ENCODE measurements at regions not wholly inside any gene's neighbourhood (a gene's known extent, or its start where the extent isn't known, plus 50 kb on each side); places are given as distances from the start of the nearest gene placed in this dataset.

- FAIRE-seq (no peak), ATAC-seq (no peak), DNase-seq (ENCODE audit: low read depth in 1 of 2, low spot score in 1 of 2) (no peak)
- ChIA-PET POLR2A (no interaction called here), CTCF (no interaction called here)
- Histone ChIP-seq H3K4me3 (no peak overlapping the region), H3K27ac (no peak overlapping the region), H3K4me2 (no peak overlapping the region), H3K4me1 (no peaks in the 10 kb centered on the region), H3K9me3 (peaks cover 15% of the 10 kb centered on the region)
- TF ChIP-seq CHD4 (IDR thresholded peaks at IDR 0.05; ENCODE audit: borderline replicate concordance), result no peak
- TF ChIP-seq MAFK (IDR thresholded peaks at IDR 0.05; ENCODE audit: partially characterized antibody), result peak; percentile 76
- no peak for TF ChIP-seq BCL3 (IDR thresholded peaks at IDR 0.05)
- no peak for TF ChIP-seq RCOR1 (IDR thresholded peaks at IDR 0.05; ENCODE audit: low read depth, low read length)
- WGBS (ENCODE audit: missing lambda C conversion rate), result 0% methylated on average over 3 of the region's 3 CpGs
Observed at GRCh38 chr7:127448566-127448965, 56.1 kb upstream of the ZNF800 start.

- Histone ChIP-seq H3K4me3 (no peak overlapping the region), H3K4me2 (no peak overlapping the region), H3K4me1 (no peaks in the 10 kb centered on the region), H3K27ac (no peak overlapping the region), H3K9me3 (peaks cover 15% of the 10 kb centered on the region)
- 0% methylated on average over 1 of the region's 1 CpG for WGBS (ENCODE audit: missing lambda C conversion rate)
- DNase-seq (ENCODE audit: low read depth in 1 of 2, low spot score in 1 of 2), result peak in 1 of 2 experiments; percentile 74
- FAIRE-seq, result no peak
- ChIA-PET POLR2A (no interaction called here), CTCF (no interaction called here)
- ATAC-seq, result peak in 1 of 2 experiments; percentile 96; a peak in 3 of 6 replicates
- TF ChIP-seq ZNF302 (CRISPR knock-in tag; IDR thresholded peaks at IDR 0.05) (no peak), POLR2AphosphoS2 (conservative IDR thresholded peaks at IDR 0.05; ENCODE audit: low read length) (no peak), BHLHE40 (IDR thresholded peaks at IDR 0.05; ENCODE audit: low read depth, low read length) (no peak), RNF2 (IDR thresholded peaks at IDR 0.05; ENCODE audit: borderline replicate concordance, low read depth) (no peak), RAD21 (conservative IDR thresholded peaks at IDR 0.05 in 1 of 2, IDR thresholded peaks at IDR 0.05 in 1 of 2) (peak in 1 of 2 experiments; percentile 50; a peak in 3 of 5 replicates), CEBPB (IDR thresholded peaks at IDR 0.05) (no peak), PHF8 (IDR thresholded peaks at IDR 0.05; ENCODE audit: borderline replicate concordance, low read depth) (no peak), EHMT2 (IDR thresholded peaks at IDR 0.05; ENCODE audit: low read depth) (no peak), EP300 (IDR thresholded peaks at IDR 0.05) (no peak)
Observed at GRCh38 chr7:127447326-127447945, 54.9 kb upstream of the ZNF800 start.

GRCh38 chr7:127446842-127447241, 54.3 kb upstream of the ZNF800 start:
- 14% methylated on average over 2 of the region's 2 CpGs for WGBS (ENCODE audit: missing lambda C conversion rate)
- POLR2A ChIA-PET, result no interaction called here
- Histone ChIP-seq H3K4me1 (no peaks in the 10 kb centered on the region), H3K9me3 (peaks cover 15% of the 10 kb centered on the region), H3K4me2 (no peak overlapping the region), H3K27ac (no peak overlapping the region), H3K4me3 (no peak overlapping the region)
- DNase-seq (ENCODE audit: low read depth in 1 of 2, low spot score in 1 of 2), result no peak
- TF ChIP-seq RARB (CRISPR knock-in tag; IDR thresholded peaks at IDR 0.05) (no peak), CHD4 (IDR thresholded peaks at IDR 0.05; ENCODE audit: borderline replicate concordance) (no peak), EP300 (IDR thresholded peaks at IDR 0.05) (no peak), HOXB13 (CRISPR knock-in tag; IDR thresholded peaks at IDR 0.05; ENCODE audit: low read depth) (no peak), EHMT2 (IDR thresholded peaks at IDR 0.05; ENCODE audit: low read depth) (no peak), CHD2 (IDR thresholded peaks at IDR 0.05; ENCODE audit: low read length, partially characterized antibody) (no peak), E2F6 (IDR thresholded peaks at IDR 0.05; ENCODE audit: borderline replicate concordance, low read depth) (no peak), REST (IDR thresholded peaks at IDR 0.05) (no peak), PBX3 (IDR thresholded peaks at IDR 0.05) (no peak), FOSB (CRISPR knock-in tag; IDR thresholded peaks at IDR 0.05) (no peak), FOXS1 (CRISPR knock-in tag; IDR thresholded peaks at IDR 0.05) (no peak), NFE2L2 (conservative IDR thresholded peaks at IDR 0.05; ENCODE audit: low read length) (no peak)
- no peak for FAIRE-seq
- no peak for ATAC-seq
- CTCF ChIA-PET, result no interaction called here

All from A549 (cell line).